ENCODE measurements at regions not wholly inside any gene's neighbourhood (a gene's known extent, or its start where the extent isn't known, plus 50 kb on each side); places are given as distances from the start of the nearest gene placed in this dataset.

- Histone ChIP-seq H3K4me3 (ENCODE audit: control insufficient read depth in 2 of 3, extremely low read depth in 1 of 3, insufficient read depth in 2 of 3, low read depth in 1 of 3, low read length in 3 of 3) (no peak overlapping the region), H3K4me2 (ENCODE audit: control insufficient read depth, extremely low read depth, insufficient read depth, low read depth, low read length) (no peak overlapping the region), H4K20me1 (ENCODE audit: control insufficient read depth, extremely low read depth, insufficient read depth, low read length) (no peaks in the 10 kb centered on the region), H3K79me2 (ENCODE audit: control insufficient read depth, insufficient read depth, low read length) (no peaks in the 10 kb centered on the region), H2AFZ (ENCODE audit: control insufficient read depth, low read length) (no peak overlapping the region), H3K9ac (ENCODE audit: control insufficient read depth, extremely low read depth, insufficient read depth, low read length) (no peak overlapping the region), H3K36me3 (ENCODE audit: control insufficient read depth in 2 of 2, extremely low read depth in 1 of 2, insufficient read depth in 2 of 2, low read length in 2 of 2) (no peaks in the 10 kb centered on the region), H3K9me1 (ENCODE audit: control insufficient read depth, extremely low read depth, insufficient read depth, low read length) (no peaks in the 10 kb centered on the region), H3K27me3 (ENCODE audit: control insufficient read depth, extremely low read depth, insufficient read depth, low read length) (no peaks in the 10 kb centered on the region), H3K27ac (ENCODE audit: control insufficient read depth, insufficient read depth, low read length) (no peak overlapping the region), H3K4me1 (ENCODE audit: control insufficient read depth, extremely low read depth, insufficient read depth, low read length) (no peaks in the 10 kb centered on the region), H3K9me3 (ENCODE audit: control insufficient read depth, low read depth, low read length) (no peaks in the 10 kb centered on the region)
- dilution Hi-C loops (cut with MboI; ENCODE audit: extremely low pct_ligation_motif_present, low sequenced_read_pairs): no loop called here
- FAIRE-seq (no peak), DNase-seq (ENCODE audit: low read depth, low spot score) (no peak)
- TF ChIP-seq EZH2 (IDR thresholded peaks at IDR 0.05; ENCODE audit: low read length) (no peak), CTCF (optimal IDR thresholded peaks at IDR 0.05 in 1 of 3, IDR thresholded peaks at IDR 0.05 in 1 of 3, conservative IDR thresholded peaks at IDR 0.05 in 1 of 3; ENCODE audit: extremely low read depth in 1 of 3, insufficient read depth in 2 of 3, low read length in 3 of 3) (no peak)
Measured at GRCh38 chr10:28903063-28903462, 225.7 kb downstream of the BAMBI start.

- Histone ChIP-seq H3K4me1 (ENCODE audit: control insufficient read depth, extremely low read depth, insufficient read depth, low read length) (no peaks in the 10 kb centered on the region), H3K9ac (ENCODE audit: control insufficient read depth, extremely low read depth, insufficient read depth, low read length) (no peak overlapping the region), H3K36me3 (ENCODE audit: control insufficient read depth in 2 of 2, extremely low read depth in 1 of 2, insufficient read depth in 2 of 2, low read length in 2 of 2) (no peaks in the 10 kb centered on the region), H4K20me1 (ENCODE audit: control insufficient read depth, extremely low read depth, insufficient read depth, low read length) (no peaks in the 10 kb centered on the region), H3K9me3 (ENCODE audit: control insufficient read depth, low read depth, low read length) (no peaks in the 10 kb centered on the region), H3K27me3 (ENCODE audit: control insufficient read depth, extremely low read depth, insufficient read depth, low read length) (no peaks in the 10 kb centered on the region), H3K4me3 (ENCODE audit: control insufficient read depth in 2 of 3, extremely low read depth in 1 of 3, insufficient read depth in 2 of 3, low read depth in 1 of 3, low read length in 3 of 3) (no peak overlapping the region), H3K9me1 (ENCODE audit: control insufficient read depth, extremely low read depth, insufficient read depth, low read length) (no peaks in the 10 kb centered on the region), H3K79me2 (ENCODE audit: control insufficient read depth, insufficient read depth, low read length) (no peaks in the 10 kb centered on the region), H3K27ac (ENCODE audit: control insufficient read depth, insufficient read depth, low read length) (no peak overlapping the region), H3K4me2 (ENCODE audit: control insufficient read depth, extremely low read depth, insufficient read depth, low read depth, low read length) (no peak overlapping the region), H2AFZ (ENCODE audit: control insufficient read depth, low read length) (no peak overlapping the region)
- dilution Hi-C loops (cut with MboI; ENCODE audit: extremely low pct_ligation_motif_present, low sequenced_read_pairs): no loop called here
- DNase-seq (ENCODE audit: low read depth, low spot score) (no peak), FAIRE-seq (no peak)
- TF ChIP-seq CTCF (optimal IDR thresholded peaks at IDR 0.05 in 1 of 3, IDR thresholded peaks at IDR 0.05 in 1 of 3, conservative IDR thresholded peaks at IDR 0.05 in 1 of 3; ENCODE audit: extremely low read depth in 1 of 3, insufficient read depth in 2 of 3, low read length in 3 of 3) (no peak), EZH2 (IDR thresholded peaks at IDR 0.05; ENCODE audit: low read length) (no peak)
Measured at GRCh38 chr10:28903736-28904135, 226.4 kb downstream of the BAMBI start.
